ENCODE measurements at regions not wholly inside any gene's neighbourhood (a gene's known extent, or its start where the extent isn't known, plus 50 kb on each side); places are given as distances from the start of the nearest gene placed in this dataset.

DNA sequence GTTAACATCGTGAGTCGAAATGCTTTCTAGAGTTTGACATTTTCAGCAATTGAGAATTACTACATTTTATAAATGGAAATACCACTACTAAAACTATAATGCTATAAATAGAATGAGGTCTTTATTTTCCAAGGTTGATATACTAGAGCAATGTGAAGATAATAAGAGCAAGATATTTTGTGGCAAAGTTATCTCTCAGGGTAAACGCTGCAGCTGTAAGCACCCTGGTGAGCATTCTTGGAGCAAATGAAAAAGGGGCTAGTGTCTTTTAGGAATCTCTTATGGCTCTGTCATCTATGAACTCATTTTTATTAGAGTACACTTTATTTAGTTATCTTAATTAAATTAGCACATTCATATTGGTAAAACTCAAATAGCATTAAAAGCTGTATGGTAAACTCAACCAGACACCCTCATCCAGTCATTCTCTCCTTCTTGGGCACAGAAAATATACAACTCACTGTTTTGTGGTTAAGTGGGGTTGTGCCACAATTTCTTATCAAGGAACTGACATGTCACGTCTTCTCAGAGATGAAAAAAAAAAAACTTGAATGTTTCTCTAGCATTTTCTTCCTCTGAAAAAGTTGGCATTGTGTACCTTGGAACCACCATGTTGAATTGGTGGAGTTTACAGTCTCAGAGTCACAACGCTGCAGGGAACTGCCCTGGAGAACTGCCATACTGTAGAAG, 289.5 kb upstream of the PFKP start:
- no peak for DNase-seq

DNA sequence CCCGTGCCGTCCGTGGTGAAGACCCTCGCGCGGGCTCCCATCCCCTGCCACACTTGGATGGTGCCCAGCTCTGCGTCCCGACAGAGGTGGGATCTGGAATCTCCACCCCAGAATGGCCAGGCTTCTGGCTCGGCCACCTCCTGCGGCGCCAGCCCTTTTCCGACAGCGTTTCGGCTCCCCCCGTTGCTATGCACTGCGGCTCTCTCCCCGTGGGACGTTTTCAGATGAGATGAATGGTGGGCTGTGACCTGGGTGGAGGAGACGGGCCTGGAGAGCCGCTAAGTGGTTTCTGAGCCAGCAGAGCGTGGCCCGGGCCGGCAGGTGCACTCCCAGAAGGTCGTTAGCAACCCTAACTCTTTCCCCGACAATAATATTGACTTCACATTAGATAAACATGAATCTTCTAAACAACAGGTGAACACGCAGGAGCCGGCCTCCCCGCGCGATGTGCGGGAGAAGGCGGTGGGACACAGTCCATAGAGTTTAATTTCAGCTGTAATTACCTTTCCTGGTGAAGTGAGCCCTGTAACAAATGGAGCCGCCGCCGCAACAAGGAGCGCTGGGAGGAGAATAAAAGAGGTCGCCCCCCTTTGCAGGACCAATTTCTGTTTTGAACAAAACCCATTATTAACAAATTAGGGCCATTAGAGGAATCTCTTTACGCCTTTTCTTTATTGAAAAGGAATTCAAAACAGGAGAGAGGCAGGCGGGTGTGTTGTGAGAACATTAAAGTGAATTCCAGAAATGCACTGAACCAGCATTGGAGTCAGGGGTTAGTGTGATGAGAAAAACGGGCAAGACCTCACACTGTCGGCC, 294.3 kb upstream of the PFKP start:
- DNase-seq: peak; percentile 76

DNA sequence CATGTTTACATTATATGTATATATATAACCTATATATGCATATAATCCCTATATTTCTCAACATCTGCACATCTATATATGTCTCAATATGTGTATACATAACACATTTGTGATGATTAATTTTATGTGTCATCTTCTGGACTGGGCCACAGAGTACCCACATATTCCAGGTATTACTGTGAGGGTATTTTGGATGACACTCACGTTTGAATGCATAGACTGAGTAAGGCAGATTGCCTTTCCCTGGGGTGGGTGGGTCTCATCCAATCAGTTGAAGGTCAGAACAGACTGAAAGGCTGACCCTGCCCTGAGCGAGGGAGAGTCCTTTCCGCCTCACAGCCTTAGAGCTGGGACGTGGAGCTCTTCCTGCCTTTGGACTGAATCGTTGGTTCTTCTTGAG, 295.2 kb upstream of the PFKP start:
- no peak for DNase-seq

DNA sequence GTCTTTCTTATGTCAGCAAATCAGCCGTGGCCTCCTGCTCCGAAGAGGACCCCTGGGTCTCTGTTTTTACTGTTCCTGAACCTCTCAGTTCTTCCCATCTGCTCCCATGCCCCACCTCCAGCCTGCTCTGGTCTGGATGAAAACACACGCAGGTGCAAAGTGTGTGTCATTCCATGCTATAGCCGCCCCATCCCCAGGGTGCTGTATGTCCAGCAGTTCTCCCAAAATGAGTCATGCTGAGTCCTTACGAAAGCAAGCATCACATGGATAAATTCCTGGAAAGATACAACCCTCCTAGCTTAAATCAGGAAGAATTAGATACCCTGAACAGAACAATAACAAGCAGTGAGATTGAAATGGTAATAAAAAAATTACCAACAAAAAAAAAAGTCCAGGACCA, 300.1 kb upstream of the PFKP start:
- peak; percentile 41 for DNase-seq

DNA sequence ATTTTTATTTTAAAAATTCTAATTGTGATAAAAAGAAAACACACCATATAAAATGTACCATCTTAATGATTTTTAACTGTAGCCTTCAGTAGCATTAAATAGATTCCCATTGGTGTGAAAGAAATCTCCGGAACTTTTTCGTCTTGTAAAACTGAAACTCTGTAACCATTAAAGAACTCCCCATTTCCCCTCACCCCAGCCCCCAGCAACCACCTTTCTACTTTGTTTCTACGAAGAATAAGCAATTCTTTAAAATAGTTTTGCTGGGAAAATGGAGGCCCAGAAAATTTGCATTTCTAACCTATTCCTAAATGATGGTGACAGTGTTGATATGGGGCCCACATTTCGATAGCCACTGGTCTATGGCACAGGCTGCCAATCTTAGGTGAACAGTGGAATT, 305.4 kb upstream of the PFKP start:
- DNase-seq: no peak

DNA sequence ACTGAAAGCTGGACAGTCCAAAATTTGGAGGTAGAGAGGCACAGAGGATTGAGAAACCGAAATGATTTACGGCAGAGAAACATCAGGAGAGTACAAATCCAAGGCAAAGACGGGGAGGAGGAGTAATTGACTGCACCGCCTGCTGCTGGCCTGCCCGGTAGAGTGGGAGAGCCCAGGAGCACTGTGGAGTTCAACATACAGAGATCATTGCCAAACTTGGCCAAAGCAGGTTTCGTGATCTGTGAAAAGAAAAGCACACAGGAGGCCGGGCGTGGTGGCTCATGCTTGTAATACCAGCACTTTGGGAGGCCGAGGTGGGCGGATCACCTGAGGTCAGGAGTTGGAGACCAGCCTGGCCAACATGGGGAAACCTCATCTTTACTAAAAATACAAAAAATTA, 306.0 kb upstream of the PFKP start:
- DNase-seq: no peak

DNA sequence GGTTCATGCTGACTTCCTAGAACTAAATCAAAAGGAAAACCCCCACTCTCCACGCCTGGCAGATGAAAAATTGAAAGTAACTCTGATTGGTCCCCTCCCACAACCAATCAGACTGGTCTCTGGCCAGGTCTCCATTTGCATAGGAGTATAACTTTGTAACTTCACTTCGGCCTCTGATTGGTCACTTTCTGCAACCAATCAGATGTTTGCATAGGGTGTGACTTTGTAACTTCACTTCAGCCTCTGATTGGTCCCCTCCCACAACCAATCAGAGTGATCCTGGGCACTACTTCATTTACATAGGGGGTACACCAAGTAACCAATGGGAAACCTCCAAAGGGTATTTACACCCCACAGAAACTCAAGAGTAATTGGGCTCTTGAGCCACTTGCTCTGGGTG, 306.6 kb upstream of the PFKP start:
- no peak for DNase-seq

DNA sequence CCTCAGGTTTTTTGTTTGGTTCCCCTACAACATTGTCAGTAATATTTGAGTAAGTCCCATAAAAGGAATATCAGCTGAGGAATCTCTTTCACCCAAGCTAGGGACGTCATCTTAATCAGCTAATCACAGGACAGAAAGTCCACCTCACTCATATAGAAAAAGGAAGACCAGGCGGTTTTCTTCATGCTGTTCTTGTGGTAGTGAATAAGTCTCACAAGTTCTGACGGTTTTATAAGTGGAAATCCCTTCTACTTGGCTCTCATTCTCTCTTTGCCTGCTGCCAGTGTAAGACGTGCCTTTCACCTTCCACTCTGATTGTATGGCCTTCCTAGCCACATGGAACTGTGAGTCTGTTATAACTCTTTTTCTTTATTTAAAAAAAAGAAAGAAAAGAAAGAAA, 308.1 kb upstream of the PFKP start:
- DNase-seq: no peak

DNA sequence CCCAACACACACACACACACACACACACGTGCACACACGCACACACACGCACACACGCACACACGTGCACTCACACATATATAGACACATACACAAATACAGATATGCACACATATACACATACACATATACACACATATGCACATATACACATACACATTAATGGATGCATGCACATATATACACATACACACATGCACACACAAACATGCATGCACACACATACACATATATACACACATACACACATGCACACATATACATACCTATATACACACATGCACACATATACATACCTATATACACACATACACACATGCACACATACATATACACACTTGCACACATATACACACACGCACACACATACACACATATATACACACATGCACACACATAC, 312.4 kb upstream of the PFKP start:
- no peak for DNase-seq

DNA sequence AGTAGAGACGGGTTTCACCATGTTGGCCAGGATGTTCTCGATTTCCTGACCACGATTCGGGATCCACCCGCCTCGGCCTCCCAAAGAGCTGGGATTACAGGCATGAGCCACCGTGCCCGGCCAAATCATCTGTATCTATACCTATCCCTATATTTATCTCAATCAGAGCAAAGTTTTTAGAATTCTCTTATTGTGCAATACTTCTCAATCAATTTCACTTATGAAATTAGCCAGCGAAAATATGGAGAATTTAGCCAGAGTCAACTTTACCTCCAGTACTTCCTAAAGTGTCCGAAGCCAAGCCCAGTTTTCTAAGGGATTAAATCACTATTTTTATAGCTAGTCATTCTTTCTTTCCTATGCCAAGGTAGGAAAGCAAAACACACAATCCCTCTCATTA, 319.1 kb upstream of the PFKP start:
- DNase-seq: no peak

DNA sequence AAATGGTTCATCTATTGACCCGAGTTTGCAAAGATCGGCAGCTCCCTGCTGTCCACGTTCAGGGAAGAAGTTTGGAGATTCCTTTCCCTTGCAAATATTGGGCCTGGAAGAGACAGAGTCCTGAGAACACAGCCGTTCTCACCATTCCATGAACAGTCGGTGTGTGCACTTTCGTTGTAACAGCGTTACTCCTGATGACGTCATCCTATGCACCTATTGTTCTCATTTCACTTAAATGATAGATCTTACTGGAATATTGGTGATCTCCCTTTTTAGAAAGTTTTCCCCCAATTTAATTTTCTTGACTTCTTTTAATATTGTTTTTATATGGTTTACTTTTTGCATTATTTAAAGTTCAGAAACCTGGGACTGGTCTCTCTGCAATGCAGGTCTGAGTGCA, 320.7 kb upstream of the PFKP start:
- DNase-seq: no peak

DNA sequence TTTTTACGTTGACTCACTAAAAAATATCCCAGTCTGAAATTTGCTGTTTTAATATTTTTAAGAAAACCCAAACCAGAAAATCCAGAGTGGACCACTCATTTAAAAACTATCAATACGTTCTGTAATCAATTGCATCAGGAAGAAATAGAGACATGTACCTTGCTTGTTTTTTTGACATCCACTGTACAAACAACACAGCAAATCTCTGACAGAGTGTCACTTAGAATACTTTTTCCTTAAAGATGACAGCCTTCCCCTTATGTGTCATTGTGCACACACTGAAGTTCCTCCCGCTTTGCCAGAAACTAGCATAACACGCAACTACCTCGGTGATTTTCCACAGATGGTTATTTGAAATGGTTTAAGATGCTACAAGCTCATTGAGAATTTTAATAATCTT, 321.7 kb upstream of the PFKP start:
- no peak for DNase-seq

DNA sequence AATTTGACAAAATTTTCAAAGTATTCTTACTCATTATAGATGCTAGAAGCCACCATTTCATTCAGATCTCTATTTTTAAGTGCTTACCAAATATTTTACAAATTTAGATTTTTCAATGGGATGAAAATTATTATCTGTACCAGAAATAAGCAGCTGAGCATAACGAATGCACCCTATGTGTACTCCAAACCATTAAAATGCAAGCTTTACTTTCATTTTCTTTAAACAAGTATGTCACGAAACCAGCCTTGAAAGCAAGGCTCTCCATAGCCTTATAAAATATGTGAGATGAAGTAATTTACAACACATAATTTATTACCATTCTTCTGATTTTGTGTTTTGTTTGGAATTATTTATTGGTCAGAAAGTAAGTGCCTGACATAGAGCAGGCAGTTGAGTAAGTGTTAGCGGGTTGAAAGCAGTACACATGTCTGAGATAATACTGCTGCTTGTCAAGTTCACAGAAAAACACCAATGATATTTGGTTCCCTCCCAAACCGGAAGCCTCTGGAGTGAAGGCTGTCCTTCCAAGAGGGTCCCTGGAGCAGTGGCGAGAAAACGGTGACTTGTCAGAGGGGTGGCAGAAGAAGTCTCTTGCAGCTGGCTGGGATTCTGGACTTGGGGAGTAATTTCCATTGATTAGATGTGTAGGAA, 322.7 kb upstream of the PFKP start:
- no peak for DNase-seq

DNA sequence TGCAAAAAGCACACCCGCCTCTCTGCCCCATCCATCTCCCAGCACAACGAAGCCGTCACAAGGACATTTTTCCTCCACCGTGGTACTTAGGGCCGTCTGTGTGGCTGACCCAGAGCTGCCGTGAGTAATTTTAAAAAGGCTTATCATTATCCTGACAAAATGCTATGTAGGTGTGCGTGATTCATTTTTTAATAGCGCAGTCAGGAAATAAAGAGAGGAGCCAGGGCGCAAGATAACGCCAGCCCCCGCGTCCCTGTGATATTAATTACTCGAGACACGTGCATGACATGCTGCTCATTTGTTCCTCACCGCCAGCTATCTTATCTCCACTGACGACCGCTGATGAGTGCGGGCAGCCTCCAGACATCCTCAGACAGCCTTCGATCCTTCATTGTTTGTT, 332.7 kb upstream of the PFKP start:
- no peak for DNase-seq

DNA sequence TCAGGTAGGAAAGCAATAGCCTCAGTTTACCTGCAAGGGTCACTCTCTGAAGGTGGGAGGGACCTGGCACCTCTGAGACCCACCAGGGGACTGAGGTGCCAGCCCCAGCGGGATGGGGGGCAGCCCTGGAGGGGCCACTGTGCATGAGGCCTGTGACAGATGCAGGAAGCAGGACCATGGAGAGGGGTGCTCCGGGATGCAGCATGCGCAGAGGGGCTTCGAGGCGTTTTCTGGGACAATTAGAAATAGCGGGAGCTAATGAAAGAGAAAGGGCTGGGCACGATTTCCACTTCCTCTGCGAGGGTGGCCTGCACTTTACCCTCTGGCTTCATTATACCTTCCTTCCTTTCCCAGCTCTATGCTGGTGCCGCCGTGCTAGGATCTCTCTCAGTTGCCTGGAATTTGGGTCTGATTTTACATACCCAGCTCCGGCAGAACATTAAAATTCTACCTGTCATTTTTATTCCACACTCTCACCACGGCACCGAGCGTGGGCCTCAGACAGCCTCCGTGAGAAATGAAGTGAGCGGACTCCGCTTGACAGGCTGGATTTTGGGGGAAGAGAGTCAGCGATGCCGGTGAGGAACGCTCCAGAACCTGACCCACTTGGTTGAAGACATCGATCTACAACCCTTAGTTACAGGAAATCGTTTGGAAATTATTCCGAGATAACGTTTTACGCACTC, 333.9 kb upstream of the PFKP start:
- no peak for DNase-seq

DNA sequence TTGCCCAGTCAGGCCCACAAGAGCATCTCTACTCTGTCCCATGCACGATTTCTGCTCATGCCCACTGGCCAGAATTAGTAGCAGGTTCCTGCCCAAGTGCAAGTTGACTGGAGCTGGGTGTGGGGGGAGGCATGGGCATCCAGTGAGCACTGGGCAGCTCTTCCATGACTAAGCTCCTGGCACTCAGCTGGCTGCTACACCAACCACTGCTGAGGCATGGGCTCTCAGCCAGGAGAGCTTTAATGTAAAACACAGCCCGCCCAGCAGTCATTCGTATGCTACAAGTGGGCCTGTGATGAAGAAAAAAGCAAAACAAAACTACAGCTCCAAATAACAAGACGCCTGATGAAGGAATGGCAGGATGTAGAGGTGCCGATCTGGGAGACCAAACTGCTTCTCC, 335.4 kb upstream of the PFKP start:
- DNase-seq: no peak

DNA sequence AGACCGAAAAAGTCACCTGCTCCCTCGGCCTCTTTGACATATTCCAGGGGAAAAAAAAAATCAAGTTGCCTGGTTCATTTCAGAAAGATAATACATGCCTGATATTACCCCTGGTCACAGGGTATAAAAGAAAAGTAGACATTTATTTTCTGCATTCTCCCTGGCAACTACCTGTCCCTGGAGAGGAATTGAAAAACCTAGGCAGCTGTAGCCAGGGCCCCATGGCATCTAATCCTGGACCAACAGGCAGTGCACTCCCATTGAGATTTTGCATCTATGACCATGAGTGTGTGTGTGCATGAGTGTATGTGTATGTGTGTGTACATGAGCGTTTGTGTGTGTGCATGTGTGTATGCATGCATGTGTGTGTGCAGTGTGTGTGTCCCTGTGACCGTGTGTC, 338.2 kb upstream of the PFKP start:
- DNase-seq: no peak

DNA sequence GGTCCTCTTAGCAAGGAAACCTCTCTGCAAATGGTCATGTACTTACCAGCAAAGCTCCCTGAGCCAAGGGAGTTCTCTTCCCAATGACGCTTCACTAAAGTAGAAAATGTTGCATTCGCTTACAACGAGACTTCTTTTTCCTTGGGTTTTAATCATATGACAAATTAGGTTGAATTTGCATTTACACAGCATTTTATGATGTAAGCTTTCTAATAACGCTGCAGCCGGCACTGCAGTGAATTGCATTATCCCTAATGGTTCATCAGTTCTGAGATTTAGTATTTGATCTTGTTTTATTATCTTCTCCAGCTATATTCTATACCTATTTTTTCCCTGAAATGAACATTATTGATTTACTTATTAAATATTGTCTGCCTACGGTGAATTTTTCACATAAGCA, 339.3 kb upstream of the PFKP start:
- no peak for DNase-seq

DNA sequence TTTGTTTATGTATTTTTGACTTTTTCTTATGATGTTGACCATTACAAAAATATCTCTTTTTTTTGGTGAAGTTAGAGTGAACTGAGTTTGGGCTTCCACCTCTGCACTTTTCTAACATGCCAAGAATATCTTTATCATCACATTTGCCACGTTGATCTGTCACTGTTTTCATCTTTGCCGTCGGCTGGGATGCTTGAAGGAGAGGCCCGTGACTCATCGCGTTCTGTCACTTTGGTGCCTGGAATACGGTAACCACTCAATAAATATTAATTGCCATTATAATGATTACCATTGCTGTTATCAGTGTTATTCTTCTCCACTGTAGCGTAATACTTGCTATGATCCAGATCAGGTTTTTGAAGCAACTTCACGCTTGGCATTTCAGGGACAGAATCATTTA, 350.8 kb upstream of the PFKP start:
- DNase-seq: no peak

DNA sequence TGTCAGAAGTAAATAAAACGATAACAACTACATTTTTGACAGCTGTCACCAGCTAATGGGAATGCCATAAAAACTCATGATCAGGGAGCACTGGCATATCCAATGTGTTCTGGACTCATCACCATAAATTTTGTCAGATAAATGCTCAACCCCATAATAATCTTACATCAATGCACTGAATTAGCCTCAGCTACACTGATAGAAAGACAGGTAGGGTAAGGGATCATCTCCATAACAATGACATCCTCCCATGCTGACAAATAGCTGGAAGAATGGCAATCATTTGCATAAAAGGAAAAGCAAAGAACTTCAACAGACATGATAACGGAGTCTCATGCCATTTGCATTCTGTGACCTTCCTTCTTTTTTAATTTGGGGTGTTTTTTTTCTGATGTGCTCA, 352.8 kb upstream of the PFKP start:
- no peak for DNase-seq

DNA sequence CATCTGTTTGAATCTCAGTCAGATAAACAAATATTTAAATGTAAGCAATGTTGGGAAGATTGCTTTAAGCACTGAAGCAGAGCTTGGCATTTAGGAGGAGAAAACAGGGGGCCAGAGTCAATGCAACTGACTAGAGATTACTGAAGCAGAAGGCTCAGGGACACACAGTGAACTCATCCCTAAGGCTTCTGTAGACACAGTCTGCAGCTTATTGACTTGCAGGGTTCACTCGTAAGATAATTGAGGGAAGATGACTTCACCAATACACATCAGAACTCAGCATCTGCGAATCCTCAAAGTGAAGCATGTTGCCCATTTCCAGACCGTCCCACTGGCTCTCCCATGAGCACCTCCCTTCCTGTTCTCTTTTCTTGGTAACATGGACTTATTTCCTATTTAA, 363.4 kb upstream of the PFKP start:
- DNase-seq: no peak

DNA sequence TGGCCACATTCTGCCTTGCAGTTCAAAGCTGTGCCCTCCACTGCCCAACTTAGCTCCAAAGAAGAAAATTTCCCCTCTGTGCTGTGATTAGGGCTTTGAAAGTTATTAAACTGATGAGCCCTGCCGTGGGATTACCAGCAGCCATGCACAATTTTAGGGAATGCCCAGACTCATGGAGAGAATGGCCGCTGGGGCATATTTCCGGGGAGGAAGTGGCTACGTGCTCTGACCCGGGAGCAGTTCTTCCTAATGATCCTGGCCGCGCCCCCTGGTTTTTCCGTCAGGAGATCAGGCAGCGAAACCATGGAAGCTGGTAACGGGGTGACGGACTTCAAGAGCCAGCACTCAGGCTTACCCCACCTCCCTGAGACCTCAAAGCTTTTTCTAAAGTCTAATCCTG, 365.5 kb upstream of the PFKP start:
- no peak for DNase-seq

DNA sequence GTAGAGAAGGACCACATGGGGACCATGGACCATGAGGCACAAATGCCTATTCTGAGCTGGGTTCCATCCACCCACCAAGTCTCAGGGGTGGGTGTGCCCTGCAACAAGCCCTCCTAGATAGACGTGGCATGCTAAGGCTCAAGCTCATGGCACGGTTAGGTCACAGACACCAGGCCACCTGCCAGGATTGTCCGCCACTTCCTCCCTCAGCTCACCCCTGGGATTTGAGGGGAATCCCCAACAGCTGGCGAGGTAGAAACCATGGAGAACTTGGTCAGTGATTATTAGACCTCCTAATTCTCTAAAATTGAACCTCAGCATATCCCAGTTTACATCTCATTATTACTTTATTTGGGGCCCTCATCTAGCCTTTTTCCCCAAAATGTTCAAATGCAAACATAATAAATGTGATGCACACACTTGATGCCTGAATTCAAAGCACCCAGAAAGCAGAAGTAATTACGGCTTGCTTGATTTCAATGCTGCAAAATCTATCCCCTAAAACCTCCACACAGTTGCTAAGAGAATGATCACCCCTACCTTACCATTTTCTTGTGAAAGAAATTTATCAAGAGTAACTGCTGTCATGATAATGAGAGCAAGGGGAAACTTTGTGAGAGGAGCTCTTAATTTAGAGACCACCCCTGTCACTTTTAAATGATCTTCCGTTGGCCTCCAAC, 366.6 kb upstream of the PFKP start:
- DNase-seq: no peak

All from NCI-H345 (cell line).